K562 (cell line): ENCODE measurements at regions not wholly inside any gene's neighbourhood (a gene's known extent, or its start where the extent isn't known, plus 50 kb on each side); places are given as distances from the start of the nearest gene placed in this dataset.
A peak's percentile ranks its signal among the peaks of the same experiment; 100 is the strongest.

Experiments used
- CBX3 ChIP-seq, 2 experiments: IDR thresholded peaks; 1 replicate in 1 of 2; 2 replicates in 1 of 2; pipeline ENCODE4 v1.6.1; 2012; ENCODE audit warnings: inconsistent platforms in 2 of 2, low read length in 2 of 2, borderline replicate concordance in 1 of 2, control low read depth in 1 of 2
- COPS2 ChIP-seq: fragments of 450-650 bp; conservative IDR thresholded peaks from 2 replicates; pipeline ENCODE4 v1.6.1; 2016; ENCODE audit warnings: mild to moderate bottlenecking, moderate library complexity
- ETS2 ChIP-seq: IDR thresholded peaks from 2 replicates; pipeline ENCODE4 v1.6.1; 2016; ENCODE audit warnings: borderline replicate concordance, missing genetic modification characterization, mild to moderate bottlenecking, moderate library complexity, missing compliant biosample characterization; ENCODE audit not compliant: poor library complexity, severe bottlenecking
- EWSR1 ChIP-seq: fragments of 450-650 bp; IDR thresholded peaks from 2 replicates; pipeline ENCODE4 v1.6.1; 2018; ENCODE audit warnings: borderline replicate concordance, mild to moderate bottlenecking, low read depth, moderate library complexity; ENCODE audit not compliant: partially characterized antibody
- HMGN3 ChIP-seq: IDR thresholded peaks from 2 replicates; pipeline ENCODE4 v1.6.1; 2011; ENCODE audit warnings: borderline replicate concordance, low read depth, mild to moderate bottlenecking, mixed read lengths, low read length; ENCODE audit not compliant: insufficient read length; ENCODE audit errors: extremely low read depth
- OTX1 ChIP-seq: fragments of 450-650 bp; formaldehyde crosslinking; IDR thresholded peaks from 2 replicates; pipeline ENCODE4 v1.4.0; 2022; ENCODE audit warnings: mild to moderate bottlenecking
- YY1 ChIP-seq, 3 experiments: IDR thresholded peaks; 2 replicates each; pipeline ENCODE4 v1.6.1; 2011; ENCODE audit warnings: low read length in 2 of 3, mild to moderate bottlenecking in 2 of 3, moderate library complexity in 2 of 3, borderline replicate concordance in 1 of 3, control low read depth in 1 of 3, low read depth in 1 of 3; ENCODE audit not compliant: insufficient read depth in 3 of 3, insufficient replicate concordance in 2 of 3, control insufficient read depth in 1 of 3, insufficient read length in 1 of 3; ENCODE audit errors: extremely low read depth in 1 of 3
- ZC3H4 ChIP-seq: sonication (generic); formaldehyde crosslinking; IDR thresholded peaks from 2 replicates; pipeline ENCODE4 v1.9.0; 2021; ENCODE audit warnings: missing genetic modification reagents, borderline replicate concordance
- ZNF133 ChIP-seq: fragments of 250-450 bp; sonication (Bioruptor Pico); IDR thresholded peaks from 2 replicates; pipeline ENCODE4 v1.4.0; 2020; ENCODE audit warnings: mild to moderate bottlenecking
- ZNF444 ChIP-seq: fragments of 250-450 bp; sonication (Bioruptor Pico); IDR thresholded peaks from 2 replicates; pipeline ENCODE4 v1.4.0; 2020; ENCODE audit warnings: mild to moderate bottlenecking, moderate library complexity
- TF ChIP-seq, protein P1 (sequence below): fragments of 450-650 bp; IDR thresholded peaks from 2 replicates; pipeline ENCODE4 v1.6.1; 2017; ENCODE audit warnings: antibody characterized with exemption, mild to moderate bottlenecking
- TF ChIP-seq, protein P2 (sequence below): fragments of 450-650 bp; IDR thresholded peaks from 2 replicates; pipeline ENCODE4 v1.6.1; 2016; ENCODE audit warnings: mild to moderate bottlenecking
- TF ChIP-seq, protein P3 (sequence below): fragments of 450-650 bp; formaldehyde crosslinking; IDR thresholded peaks from 2 replicates; pipeline ENCODE4 v1.4.0; 2022; ENCODE audit warnings: mild to moderate bottlenecking, moderate library complexity
- TF ChIP-seq, protein P4 (sequence below), 3 experiments: IDR thresholded peaks in 2 of 3; conservative IDR thresholded peaks in 1 of 3; 2 replicates each; pipeline ENCODE4 v1.5.1; 2011 to 2012; ENCODE audit warnings: low read length in 3 of 3, mild to moderate bottlenecking in 3 of 3, control low read depth in 2 of 3, improper control_type of control experiment in 1 of 3, inconsistent platforms in 1 of 3, low read depth in 1 of 3, mixed read lengths in 1 of 3, moderate library complexity in 1 of 3; ENCODE audit not compliant: insufficient read depth in 2 of 3

DNA sequence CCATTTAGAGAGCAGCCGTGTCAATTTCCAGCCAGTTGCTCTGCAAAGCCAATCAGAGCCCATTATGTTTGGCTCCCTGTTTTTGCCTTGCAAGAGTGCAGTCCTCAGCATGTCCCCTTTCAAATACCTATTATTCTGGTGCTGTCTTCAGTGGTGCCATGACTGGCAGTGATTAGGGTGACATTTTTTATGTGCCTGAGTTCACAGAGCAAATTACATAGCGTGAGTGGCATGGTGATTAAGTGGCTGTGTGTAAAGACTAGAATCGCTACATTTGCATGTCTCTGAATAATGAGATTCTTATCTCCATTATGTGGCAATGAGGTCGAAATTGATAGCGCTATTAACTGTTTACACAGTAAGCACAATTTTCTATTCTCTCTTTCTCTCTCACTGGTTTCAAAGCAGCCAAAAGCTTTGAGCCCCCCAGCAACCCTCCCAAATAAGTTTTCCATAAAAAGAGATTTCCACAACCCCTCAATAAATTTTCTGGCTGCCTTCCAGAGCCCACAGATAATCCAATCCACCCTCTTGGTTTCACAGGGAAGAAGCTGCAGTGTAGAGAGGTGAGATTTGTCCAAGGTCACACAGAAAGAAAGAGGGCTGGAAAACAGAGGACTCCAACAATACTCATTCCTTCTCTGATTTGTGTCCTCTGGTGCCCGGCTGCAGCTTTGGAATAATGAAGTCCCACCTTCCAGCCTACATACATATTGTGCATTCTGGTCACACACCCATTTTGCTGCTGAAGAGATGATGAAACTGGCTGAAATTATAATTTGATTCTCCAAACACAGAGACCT, 58.8 kb upstream of the NUDT4 start (continued):
- TF ChIP-seq, protein P1, sequence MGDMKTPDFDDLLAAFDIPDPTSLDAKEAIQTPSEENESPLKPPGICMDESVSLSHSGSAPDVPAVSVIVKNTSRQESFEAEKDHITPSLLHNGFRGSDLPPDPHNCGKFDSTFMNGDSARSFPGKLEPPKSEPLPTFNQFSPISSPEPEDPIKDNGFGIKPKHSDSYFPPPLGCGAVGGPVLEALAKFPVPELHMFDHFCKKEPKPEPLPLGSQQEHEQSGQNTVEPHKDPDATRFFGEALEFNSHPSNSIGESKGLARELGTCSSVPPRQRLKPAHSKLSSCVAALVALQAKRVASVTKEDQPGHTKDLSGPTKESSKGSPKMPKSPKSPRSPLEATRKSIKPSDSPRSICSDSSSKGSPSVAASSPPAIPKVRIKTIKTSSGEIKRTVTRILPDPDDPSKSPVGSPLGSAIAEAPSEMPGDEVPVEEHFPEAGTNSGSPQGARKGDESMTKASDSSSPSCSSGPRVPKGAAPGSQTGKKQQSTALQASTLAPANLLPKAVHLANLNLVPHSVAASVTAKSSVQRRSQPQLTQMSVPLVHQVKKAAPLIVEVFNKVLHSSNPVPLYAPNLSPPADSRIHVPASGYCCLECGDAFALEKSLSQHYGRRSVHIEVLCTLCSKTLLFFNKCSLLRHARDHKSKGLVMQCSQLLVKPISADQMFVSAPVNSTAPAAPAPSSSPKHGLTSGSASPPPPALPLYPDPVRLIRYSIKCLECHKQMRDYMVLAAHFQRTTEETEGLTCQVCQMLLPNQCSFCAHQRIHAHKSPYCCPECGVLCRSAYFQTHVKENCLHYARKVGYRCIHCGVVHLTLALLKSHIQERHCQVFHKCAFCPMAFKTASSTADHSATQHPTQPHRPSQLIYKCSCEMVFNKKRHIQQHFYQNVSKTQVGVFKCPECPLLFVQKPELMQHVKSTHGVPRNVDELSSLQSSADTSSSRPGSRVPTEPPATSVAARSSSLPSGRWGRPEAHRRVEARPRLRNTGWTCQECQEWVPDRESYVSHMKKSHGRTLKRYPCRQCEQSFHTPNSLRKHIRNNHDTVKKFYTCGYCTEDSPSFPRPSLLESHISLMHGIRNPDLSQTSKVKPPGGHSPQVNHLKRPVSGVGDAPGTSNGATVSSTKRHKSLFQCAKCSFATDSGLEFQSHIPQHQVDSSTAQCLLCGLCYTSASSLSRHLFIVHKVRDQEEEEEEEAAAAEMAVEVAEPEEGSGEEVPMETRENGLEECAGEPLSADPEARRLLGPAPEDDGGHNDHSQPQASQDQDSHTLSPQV: peak; percentile 50; the same call in 1 of the 2 replicates
- TF ChIP-seq OTX1 (CRISPR knock-in tag): no peak
- no peak for TF ChIP-seq ETS2
- no peak for TF ChIP-seq ZNF444 (CRISPR knock-in tag)
- no peak for TF ChIP-seq HMGN3
- no peak for TF ChIP-seq EWSR1
- no peak for TF ChIP-seq YY1 (IDR thresholded peaks at IDR 0.05; ENCODE audit: borderline replicate concordance in 1 of 3, control insufficient read depth in 1 of 3, extremely low read depth in 1 of 3, insufficient read depth in 3 of 3, insufficient read length in 1 of 3, insufficient replicate concordance in 2 of 3, low read depth in 1 of 3, low read length in 2 of 3)
- TF ChIP-seq, protein P2, sequence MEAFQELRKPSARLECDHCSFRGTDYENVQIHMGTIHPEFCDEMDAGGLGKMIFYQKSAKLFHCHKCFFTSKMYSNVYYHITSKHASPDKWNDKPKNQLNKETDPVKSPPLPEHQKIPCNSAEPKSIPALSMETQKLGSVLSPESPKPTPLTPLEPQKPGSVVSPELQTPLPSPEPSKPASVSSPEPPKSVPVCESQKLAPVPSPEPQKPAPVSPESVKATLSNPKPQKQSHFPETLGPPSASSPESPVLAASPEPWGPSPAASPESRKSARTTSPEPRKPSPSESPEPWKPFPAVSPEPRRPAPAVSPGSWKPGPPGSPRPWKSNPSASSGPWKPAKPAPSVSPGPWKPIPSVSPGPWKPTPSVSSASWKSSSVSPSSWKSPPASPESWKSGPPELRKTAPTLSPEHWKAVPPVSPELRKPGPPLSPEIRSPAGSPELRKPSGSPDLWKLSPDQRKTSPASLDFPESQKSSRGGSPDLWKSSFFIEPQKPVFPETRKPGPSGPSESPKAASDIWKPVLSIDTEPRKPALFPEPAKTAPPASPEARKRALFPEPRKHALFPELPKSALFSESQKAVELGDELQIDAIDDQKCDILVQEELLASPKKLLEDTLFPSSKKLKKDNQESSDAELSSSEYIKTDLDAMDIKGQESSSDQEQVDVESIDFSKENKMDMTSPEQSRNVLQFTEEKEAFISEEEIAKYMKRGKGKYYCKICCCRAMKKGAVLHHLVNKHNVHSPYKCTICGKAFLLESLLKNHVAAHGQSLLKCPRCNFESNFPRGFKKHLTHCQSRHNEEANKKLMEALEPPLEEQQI: no peak
- no peak for TF ChIP-seq ZC3H4
- TF ChIP-seq ZNF133 (CRISPR knock-in tag): no peak
- TF ChIP-seq, protein P3, sequence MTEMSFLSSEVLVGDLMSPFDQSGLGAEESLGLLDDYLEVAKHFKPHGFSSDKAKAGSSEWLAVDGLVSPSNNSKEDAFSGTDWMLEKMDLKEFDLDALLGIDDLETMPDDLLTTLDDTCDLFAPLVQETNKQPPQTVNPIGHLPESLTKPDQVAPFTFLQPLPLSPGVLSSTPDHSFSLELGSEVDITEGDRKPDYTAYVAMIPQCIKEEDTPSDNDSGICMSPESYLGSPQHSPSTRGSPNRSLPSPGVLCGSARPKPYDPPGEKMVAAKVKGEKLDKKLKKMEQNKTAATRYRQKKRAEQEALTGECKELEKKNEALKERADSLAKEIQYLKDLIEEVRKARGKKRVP (CRISPR knock-in tag): peak; percentile 89
- no peak for TF ChIP-seq CBX3 (IDR thresholded peaks at IDR 0.05; ENCODE audit: borderline replicate concordance in 1 of 2, low read length in 2 of 2)
- TF ChIP-seq COPS2: no peak
- TF ChIP-seq, protein P4, sequence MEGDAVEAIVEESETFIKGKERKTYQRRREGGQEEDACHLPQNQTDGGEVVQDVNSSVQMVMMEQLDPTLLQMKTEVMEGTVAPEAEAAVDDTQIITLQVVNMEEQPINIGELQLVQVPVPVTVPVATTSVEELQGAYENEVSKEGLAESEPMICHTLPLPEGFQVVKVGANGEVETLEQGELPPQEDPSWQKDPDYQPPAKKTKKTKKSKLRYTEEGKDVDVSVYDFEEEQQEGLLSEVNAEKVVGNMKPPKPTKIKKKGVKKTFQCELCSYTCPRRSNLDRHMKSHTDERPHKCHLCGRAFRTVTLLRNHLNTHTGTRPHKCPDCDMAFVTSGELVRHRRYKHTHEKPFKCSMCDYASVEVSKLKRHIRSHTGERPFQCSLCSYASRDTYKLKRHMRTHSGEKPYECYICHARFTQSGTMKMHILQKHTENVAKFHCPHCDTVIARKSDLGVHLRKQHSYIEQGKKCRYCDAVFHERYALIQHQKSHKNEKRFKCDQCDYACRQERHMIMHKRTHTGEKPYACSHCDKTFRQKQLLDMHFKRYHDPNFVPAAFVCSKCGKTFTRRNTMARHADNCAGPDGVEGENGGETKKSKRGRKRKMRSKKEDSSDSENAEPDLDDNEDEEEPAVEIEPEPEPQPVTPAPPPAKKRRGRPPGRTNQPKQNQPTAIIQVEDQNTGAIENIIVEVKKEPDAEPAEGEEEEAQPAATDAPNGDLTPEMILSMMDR (IDR thresholded peaks at IDR 0.05 in 2 of 3, conservative IDR thresholded peaks at IDR 0.05 in 1 of 3; ENCODE audit: insufficient read depth in 2 of 3, low read depth in 1 of 3, low read length in 3 of 3): no peak
